ENCODE measurements at regions not wholly inside any gene's neighbourhood (a gene's known extent, or its start where the extent isn't known, plus 50 kb on each side); places are given as distances from the start of the nearest gene placed in this dataset.

DNA sequence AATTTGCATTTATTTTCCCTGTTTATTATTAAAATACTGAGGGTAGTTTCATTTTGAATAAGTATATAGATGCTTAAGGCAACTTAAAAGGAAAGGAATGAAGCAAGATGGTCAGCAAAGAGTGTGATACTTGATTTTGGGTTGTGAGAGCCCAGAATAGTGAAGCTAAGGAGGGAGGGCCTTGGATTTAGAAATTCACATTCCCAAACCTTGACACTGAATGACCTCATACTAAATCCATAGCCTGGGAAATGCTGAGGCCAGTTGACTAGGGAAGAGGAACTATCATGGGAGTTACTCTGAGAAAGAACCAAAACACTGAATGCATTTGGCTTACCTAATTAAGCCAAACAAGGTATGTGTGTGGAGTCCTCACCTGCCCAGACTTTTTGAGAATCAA, 292.5 kb downstream of the SPATA31D1 start:
- peaks cover 2 to 21% (median 10%) of the 10 kb centered on the region in 8 donors for H3K9me3 Mint-ChIP-seq
- DNase-seq = no peak
- CTCF ChIA-PET (ENCODE audit: partially characterized antibody) = no interaction called here
- Histone ChIP-seq H3K4me1 (ENCODE audit: insufficient read depth, low read length) (no peaks in the 10 kb centered on the region), H3K27me3 (ENCODE audit: insufficient read depth, low read length) (no peaks in the 10 kb centered on the region), H3K27ac (ENCODE audit: low read depth, low read length) (no peak overlapping the region), H3K4me3 (ENCODE audit: low read length in 2 of 2) (no peak overlapping the region), H3K36me3 (ENCODE audit: insufficient read depth, low read length) (no peaks in the 10 kb centered on the region), H3K9me3 (ENCODE audit: control insufficient read depth in 1 of 2, low read length in 2 of 2) (no peaks in the 10 kb centered on the region)
- no peaks in the 10 kb centered on the region for H3K36me3 Mint-ChIP-seq
- no peaks in the 10 kb centered on the region for H3K4me1 Mint-ChIP-seq
- no peak overlapping the region for H3K27ac Mint-ChIP-seq
- intact Hi-C loops (cut with micrococcal nuclease) = no loop called here
- POLR2A ChIA-PET (ENCODE audit: partially characterized antibody) = no interaction called here
- H3K4me3 Mint-ChIP-seq = no peak overlapping the region
- no peaks in the 10 kb centered on the region for H3K27me3 Mint-ChIP-seq

DNA sequence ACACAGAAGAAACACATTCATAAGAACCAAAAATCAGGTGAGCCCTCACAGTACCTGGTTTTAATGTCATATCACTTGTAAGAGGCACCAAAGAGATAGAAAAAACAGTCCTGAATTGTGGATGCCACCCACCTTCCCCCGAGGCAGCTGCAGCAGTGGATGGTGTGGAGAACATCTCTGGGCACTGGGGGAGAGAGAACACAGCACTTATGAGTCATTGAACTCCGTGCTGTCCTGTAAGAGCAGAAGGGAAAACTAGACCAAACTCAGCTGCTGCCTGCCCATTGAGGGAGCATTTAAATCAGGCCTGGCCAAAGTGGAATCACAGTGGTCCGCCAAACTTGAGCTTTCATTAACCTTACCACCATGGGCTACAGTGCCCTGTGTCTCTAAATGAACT, 296.2 kb downstream of the SPATA31D1 start:
- POLR2A ChIA-PET (ENCODE audit: partially characterized antibody) = no interaction called here
- Histone ChIP-seq H3K27ac (ENCODE audit: low read depth, low read length) (no peak overlapping the region), H3K4me3 (ENCODE audit: low read length in 2 of 2) (no peak overlapping the region), H3K27me3 (ENCODE audit: insufficient read depth, low read length) (no peaks in the 10 kb centered on the region), H3K4me1 (ENCODE audit: insufficient read depth, low read length) (no peaks in the 10 kb centered on the region), H3K36me3 (ENCODE audit: insufficient read depth, low read length) (no peaks in the 10 kb centered on the region), H3K9me3 (ENCODE audit: control insufficient read depth in 1 of 2, low read length in 2 of 2) (no peaks in the 10 kb centered on the region)
- H3K27me3 Mint-ChIP-seq = no peaks in the 10 kb centered on the region
- CTCF ChIA-PET (ENCODE audit: partially characterized antibody) = no interaction called here
- intact Hi-C loops (cut with micrococcal nuclease) = no loop called here
- no peak overlapping the region for H3K4me3 Mint-ChIP-seq
- no peaks in the 10 kb centered on the region for H3K4me1 Mint-ChIP-seq
- H3K36me3 Mint-ChIP-seq = no peaks in the 10 kb centered on the region
- peaks cover 3 to 29% (median 20%) of the 10 kb centered on the region in 8 donors for H3K9me3 Mint-ChIP-seq
- DNase-seq = no peak
- peak overlapping the region in 1 of 7 donors; percentile 17 for H3K27ac Mint-ChIP-seq

DNA sequence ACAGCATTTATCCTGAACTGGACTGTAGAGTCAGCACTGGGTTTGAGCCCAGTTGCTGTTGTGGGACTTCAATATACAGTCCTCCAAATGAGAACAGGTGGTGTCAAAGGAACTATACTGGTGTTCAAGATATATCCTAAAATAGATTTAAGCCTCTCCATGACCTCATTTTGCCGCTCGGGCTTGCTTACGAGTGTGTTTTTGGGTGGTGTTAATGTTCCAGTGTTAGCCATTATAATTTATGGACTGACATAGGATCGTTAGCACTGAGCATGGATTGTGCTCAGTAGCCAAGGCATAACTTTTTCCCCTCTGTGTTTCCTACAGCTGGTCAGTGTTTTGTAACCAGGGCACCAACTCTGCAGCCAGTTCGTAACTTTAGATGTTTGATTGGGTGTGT, 306.6 kb downstream of the SPATA31D1 start:
- Mint-ChIP-seq H3K4me1 (no peaks in the 10 kb centered on the region), H3K36me3 (no peaks in the 10 kb centered on the region), H3K4me3 (no peak overlapping the region), H3K27ac (no peak overlapping the region), H3K9me3 (peaks cover 0 to 10% (median 3%) of the 10 kb centered on the region in 8 donors), H3K27me3 (no peaks in the 10 kb centered on the region)
- no peak overlapping the region for H3K27ac ChIP-seq (ENCODE audit: low read depth, low read length)
- DNase-seq = no peak
- H3K4me1 ChIP-seq (ENCODE audit: insufficient read depth, low read length) = no peaks in the 10 kb centered on the region
- H3K27me3 ChIP-seq (ENCODE audit: insufficient read depth, low read length) = no peaks in the 10 kb centered on the region
- ChIA-PET CTCF (ENCODE audit: partially characterized antibody) (no interaction called here), POLR2A (ENCODE audit: partially characterized antibody) (no interaction called here)
- H3K36me3 ChIP-seq (ENCODE audit: insufficient read depth, low read length) = no peaks in the 10 kb centered on the region
- no peak overlapping the region for H3K4me3 ChIP-seq (ENCODE audit: low read length in 2 of 2)
- intact Hi-C loops (cut with micrococcal nuclease) = no loop called here
- peaks cover 0 to 3% of the 10 kb centered on the region in 2 donors for H3K9me3 ChIP-seq (ENCODE audit: control insufficient read depth in 1 of 2, low read length in 2 of 2)

DNA sequence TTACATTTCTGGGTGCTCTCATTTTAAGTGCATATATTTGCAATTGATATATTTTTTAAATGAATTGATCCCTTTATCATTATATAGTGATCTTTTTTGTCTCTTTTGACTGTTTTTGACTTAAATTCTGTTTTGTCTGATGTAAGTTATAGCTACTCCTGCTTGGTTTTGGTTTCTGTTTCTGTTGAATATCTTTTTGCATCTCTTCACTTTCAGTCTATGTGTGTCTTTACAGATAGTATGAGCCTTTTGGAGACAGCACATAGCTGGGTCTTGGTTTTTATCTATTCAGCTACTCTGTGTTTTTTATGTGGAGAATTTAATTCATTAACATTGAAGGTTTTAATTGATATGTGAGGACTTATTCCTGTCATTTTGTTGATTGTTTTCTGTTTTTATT, 311.3 kb downstream of the SPATA31D1 start:
- CTCF ChIA-PET (ENCODE audit: partially characterized antibody) = no interaction called here
- no peak overlapping the region for H3K4me3 ChIP-seq (ENCODE audit: low read length in 2 of 2)
- no peaks in the 10 kb centered on the region for H3K36me3 Mint-ChIP-seq
- peaks cover 0 to 19% (median 10%) of the 10 kb centered on the region in 8 donors for H3K9me3 Mint-ChIP-seq
- H3K4me1 Mint-ChIP-seq = no peaks in the 10 kb centered on the region
- H3K27ac ChIP-seq (ENCODE audit: low read depth, low read length) = no peak overlapping the region
- no peaks in the 10 kb centered on the region for H3K27me3 ChIP-seq (ENCODE audit: insufficient read depth, low read length)
- H3K4me3 Mint-ChIP-seq = no peak overlapping the region
- no peak for DNase-seq
- no peaks in the 10 kb centered on the region for H3K9me3 ChIP-seq (ENCODE audit: control insufficient read depth in 1 of 2, low read length in 2 of 2)
- POLR2A ChIA-PET (ENCODE audit: partially characterized antibody) = no interaction called here
- intact Hi-C loops (cut with micrococcal nuclease) = no loop called here
- no peaks in the 10 kb centered on the region for H3K4me1 ChIP-seq (ENCODE audit: insufficient read depth, low read length)
- no peaks in the 10 kb centered on the region for H3K27me3 Mint-ChIP-seq
- no peak overlapping the region for H3K27ac Mint-ChIP-seq
- H3K36me3 ChIP-seq (ENCODE audit: insufficient read depth, low read length) = no peaks in the 10 kb centered on the region

DNA sequence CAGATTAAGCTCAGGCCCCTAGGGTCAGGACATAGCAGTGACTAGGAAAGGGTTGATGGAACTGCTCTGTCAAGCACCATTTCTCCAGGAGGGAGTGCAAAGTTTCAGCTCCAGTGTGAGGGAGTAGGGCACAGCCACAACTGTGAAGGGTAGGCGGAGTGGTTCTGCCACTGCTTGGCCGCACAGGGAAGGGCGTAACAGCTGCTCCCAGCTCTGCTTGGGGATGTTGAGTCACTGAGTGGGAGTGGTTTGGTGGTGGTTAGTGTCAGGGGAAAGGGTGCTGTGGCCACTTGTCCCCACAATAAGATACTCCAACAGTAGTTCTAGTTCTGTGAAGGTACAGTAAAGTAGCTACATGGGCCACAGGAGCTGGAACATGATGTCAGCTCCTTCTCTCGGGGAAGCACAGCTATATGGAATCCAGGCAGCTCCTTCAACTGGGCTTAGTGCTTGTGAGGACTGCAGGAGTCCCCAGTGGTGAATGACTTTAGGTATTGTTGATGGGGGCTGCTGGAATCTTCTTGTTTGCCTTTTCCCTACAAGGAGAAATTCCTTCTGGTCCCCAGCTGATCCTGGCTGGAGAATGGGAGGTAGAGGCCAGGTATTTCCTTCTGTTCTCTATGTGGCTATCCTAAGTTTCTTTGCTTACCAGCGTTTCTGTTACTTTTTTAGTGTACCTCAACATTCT, 314.5 kb downstream of the SPATA31D1 start:
- H3K27me3 ChIP-seq (ENCODE audit: insufficient read depth, low read length) = no peaks in the 10 kb centered on the region
- no peaks in the 10 kb centered on the region for H3K36me3 ChIP-seq (ENCODE audit: insufficient read depth, low read length)
- CTCF ChIA-PET (ENCODE audit: partially characterized antibody) = no interaction called here
- no peaks in the 10 kb centered on the region for H3K4me1 Mint-ChIP-seq
- H3K4me3 ChIP-seq (ENCODE audit: low read length in 2 of 2) = no peak overlapping the region
- peaks cover 0 to 19% (median 11%) of the 10 kb centered on the region in 8 donors for H3K9me3 Mint-ChIP-seq
- H3K4me1 ChIP-seq (ENCODE audit: insufficient read depth, low read length) = no peaks in the 10 kb centered on the region
- DNase-seq = no peak
- H3K27me3 Mint-ChIP-seq = no peaks in the 10 kb centered on the region
- H3K36me3 Mint-ChIP-seq = no peaks in the 10 kb centered on the region
- no peak overlapping the region for H3K4me3 Mint-ChIP-seq
- POLR2A ChIA-PET (ENCODE audit: partially characterized antibody) = no interaction called here
- H3K27ac Mint-ChIP-seq = no peak overlapping the region
- intact Hi-C loops (cut with micrococcal nuclease) = no loop called here
- H3K27ac ChIP-seq (ENCODE audit: low read depth, low read length) = no peak overlapping the region
- no peaks in the 10 kb centered on the region for H3K9me3 ChIP-seq (ENCODE audit: control insufficient read depth in 1 of 2, low read length in 2 of 2)

DNA sequence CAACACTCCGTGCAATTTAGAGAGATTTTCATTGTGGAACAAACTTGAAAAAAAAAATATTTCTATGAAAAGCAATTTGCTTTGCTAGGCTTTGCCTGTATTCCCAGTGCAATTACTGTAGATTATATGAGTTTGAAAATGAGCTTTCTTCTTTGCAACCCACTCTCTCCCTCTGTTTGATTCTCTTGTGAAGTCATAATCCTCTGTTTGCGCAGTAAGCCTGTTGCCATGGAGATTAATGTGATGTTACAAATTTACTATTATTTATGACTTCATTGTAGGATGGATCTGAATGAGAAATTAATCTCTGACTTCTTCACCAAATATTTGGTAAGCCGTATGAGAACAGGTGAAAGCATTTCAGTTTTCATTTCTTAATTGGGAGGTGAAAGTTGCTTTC, 320.3 kb downstream of the SPATA31D1 start:
- H3K27ac Mint-ChIP-seq = no peak overlapping the region
- POLR2A ChIA-PET (ENCODE audit: partially characterized antibody) = no interaction called here
- peaks cover 0 to 19% (median 4%) of the 10 kb centered on the region in 8 donors for H3K9me3 Mint-ChIP-seq
- Histone ChIP-seq H3K4me3 (ENCODE audit: low read length in 2 of 2) (no peak overlapping the region), H3K36me3 (ENCODE audit: insufficient read depth, low read length) (no peaks in the 10 kb centered on the region), H3K9me3 (ENCODE audit: control insufficient read depth in 1 of 2, low read length in 2 of 2) (no peaks in the 10 kb centered on the region), H3K4me1 (ENCODE audit: insufficient read depth, low read length) (no peaks in the 10 kb centered on the region), H3K27ac (ENCODE audit: low read depth, low read length) (no peak overlapping the region), H3K27me3 (ENCODE audit: insufficient read depth, low read length) (no peaks in the 10 kb centered on the region)
- no peaks in the 10 kb centered on the region for H3K27me3 Mint-ChIP-seq
- no peak overlapping the region for H3K4me3 Mint-ChIP-seq
- no peak for DNase-seq
- H3K36me3 Mint-ChIP-seq = no peaks in the 10 kb centered on the region
- CTCF ChIA-PET (ENCODE audit: partially characterized antibody) = no interaction called here
- H3K4me1 Mint-ChIP-seq = no peaks in the 10 kb centered on the region
- intact Hi-C loops (cut with micrococcal nuclease) = no loop called here

DNA sequence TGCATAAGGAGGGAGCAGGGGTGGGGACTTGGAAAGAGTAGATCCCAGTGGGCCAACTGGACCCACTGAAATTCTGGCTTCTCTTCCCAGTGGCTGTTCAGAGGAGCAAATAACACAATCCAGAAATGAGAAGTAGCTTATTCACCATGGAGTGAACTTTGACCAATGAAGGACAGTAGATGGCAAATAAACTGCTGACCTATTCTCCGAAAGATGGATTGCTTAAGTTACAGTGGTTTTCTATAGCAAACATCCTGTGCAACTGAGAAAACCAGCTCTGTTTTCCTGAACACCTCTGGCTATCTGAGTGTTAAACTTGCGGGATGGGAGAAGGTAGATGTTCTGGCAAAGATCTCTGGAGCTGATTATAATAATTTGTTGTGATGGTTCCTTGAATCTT, 325.1 kb downstream of the SPATA31D1 start:
- Mint-ChIP-seq H3K4me1 (no peaks in the 10 kb centered on the region), H3K36me3 (no peaks in the 10 kb centered on the region), H3K27ac (no peak overlapping the region), H3K9me3 (peaks cover 0 to 19% (median 5%) of the 10 kb centered on the region in 8 donors), H3K4me3 (no peak overlapping the region), H3K27me3 (no peaks in the 10 kb centered on the region)
- Histone ChIP-seq H3K9me3 (ENCODE audit: control insufficient read depth in 1 of 2, low read length in 2 of 2) (no peaks in the 10 kb centered on the region), H3K4me1 (ENCODE audit: insufficient read depth, low read length) (no peaks in the 10 kb centered on the region), H3K27ac (ENCODE audit: low read depth, low read length) (no peak overlapping the region), H3K4me3 (ENCODE audit: low read length in 2 of 2) (no peak overlapping the region), H3K36me3 (ENCODE audit: insufficient read depth, low read length) (no peaks in the 10 kb centered on the region), H3K27me3 (ENCODE audit: insufficient read depth, low read length) (no peaks in the 10 kb centered on the region)
- intact Hi-C loops (cut with micrococcal nuclease) = no loop called here
- ChIA-PET CTCF (ENCODE audit: partially characterized antibody) (no interaction called here), POLR2A (ENCODE audit: partially characterized antibody) (no interaction called here)
- DNase-seq = no peak

DNA sequence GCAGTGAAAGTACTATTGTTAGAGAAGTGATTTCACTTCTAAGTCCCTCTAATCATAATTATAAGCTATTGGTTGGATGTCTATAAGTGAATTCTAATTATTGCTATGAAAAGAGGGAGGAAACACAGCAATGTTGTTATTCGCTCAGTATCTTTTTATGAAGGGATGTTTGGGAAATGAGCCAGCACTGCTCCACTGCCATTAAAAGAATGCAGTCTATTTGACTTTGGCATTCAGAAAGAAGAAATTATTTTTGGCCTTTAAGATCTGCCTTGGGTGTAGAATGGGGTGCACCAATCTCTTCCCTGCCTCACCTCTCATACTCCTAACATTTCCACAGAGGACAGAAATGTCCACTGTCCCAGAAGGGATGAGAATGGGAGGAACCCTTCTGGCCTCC, 332.0 kb downstream of the SPATA31D1 start:
- Histone ChIP-seq H3K9me3 (ENCODE audit: control insufficient read depth in 1 of 2, low read length in 2 of 2) (no peaks in the 10 kb centered on the region), H3K27ac (ENCODE audit: low read depth, low read length) (no peak overlapping the region), H3K4me3 (ENCODE audit: low read length in 2 of 2) (no peak overlapping the region), H3K36me3 (ENCODE audit: insufficient read depth, low read length) (no peaks in the 10 kb centered on the region), H3K27me3 (ENCODE audit: insufficient read depth, low read length) (no peaks in the 10 kb centered on the region), H3K4me1 (ENCODE audit: insufficient read depth, low read length) (no peaks in the 10 kb centered on the region)
- Mint-ChIP-seq H3K4me1 (no peaks in the 10 kb centered on the region), H3K4me3 (no peak overlapping the region), H3K27me3 (no peaks in the 10 kb centered on the region), H3K27ac (no peak overlapping the region), H3K9me3 (peaks cover 4 to 23% (median 15%) of the 10 kb centered on the region in 8 donors), H3K36me3 (peaks cover 0 to 2% of the 10 kb centered on the region in 2 donors)
- no peak for DNase-seq
- POLR2A ChIA-PET (ENCODE audit: partially characterized antibody) = no interaction called here
- CTCF ChIA-PET (ENCODE audit: partially characterized antibody) = no interaction called here
- intact Hi-C loops (cut with micrococcal nuclease) = no loop called here
